ENCODE measurements at regions not wholly inside any gene's neighbourhood (a gene's known extent, or its start where the extent isn't known, plus 50 kb on each side); places are given as distances from the start of the nearest gene placed in this dataset.
A peak's percentile ranks its signal among the peaks of the same experiment; 100 is the strongest.

DNA sequence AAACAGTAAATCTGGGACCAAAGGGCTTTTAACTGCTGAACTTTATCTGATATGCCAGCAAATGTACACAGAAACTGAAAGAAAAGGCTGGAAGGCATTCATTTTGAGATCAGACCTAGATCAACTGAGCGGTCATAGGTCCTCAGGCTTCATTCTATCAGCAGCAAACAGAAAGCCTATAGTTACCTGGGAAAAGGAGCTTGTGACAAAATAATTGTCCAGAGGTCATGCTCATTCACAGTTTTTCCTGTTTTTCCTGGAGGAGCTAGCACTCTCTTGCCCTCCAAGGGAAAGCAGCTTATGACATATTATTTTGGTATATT, 320.2 kb downstream of the AHR start:
- DNase-seq (peak; percentile 44), ATAC-seq (peak; percentile 17; the same call in 1 of the 2 replicates)
- ChIA-PET CTCF (no interaction called here), POLR2A (ENCODE audit: unreplicated experiment) (no interaction called here)
- H3F3A ChIP-seq (ENCODE audit: low read length, unreplicated experiment), result no peaks in the 10 kb centered on the region
- peaks cover 31% of the 10 kb centered on the region for H3K4me1 ChIP-seq (ENCODE audit: insufficient read depth, low read length)
- BruUV-seq (replicated peaks), result no TSS peak
- no peaks in the 10 kb centered on the region for H3K27me3 ChIP-seq (ENCODE audit: low read length)
- no peaks in the 10 kb centered on the region for H4K20me1 ChIP-seq (ENCODE audit: low read length)
- no peaks in the 10 kb centered on the region for H3K36me3 ChIP-seq (ENCODE audit: low read depth, low read length)
- TF ChIP-seq, protein P1, sequence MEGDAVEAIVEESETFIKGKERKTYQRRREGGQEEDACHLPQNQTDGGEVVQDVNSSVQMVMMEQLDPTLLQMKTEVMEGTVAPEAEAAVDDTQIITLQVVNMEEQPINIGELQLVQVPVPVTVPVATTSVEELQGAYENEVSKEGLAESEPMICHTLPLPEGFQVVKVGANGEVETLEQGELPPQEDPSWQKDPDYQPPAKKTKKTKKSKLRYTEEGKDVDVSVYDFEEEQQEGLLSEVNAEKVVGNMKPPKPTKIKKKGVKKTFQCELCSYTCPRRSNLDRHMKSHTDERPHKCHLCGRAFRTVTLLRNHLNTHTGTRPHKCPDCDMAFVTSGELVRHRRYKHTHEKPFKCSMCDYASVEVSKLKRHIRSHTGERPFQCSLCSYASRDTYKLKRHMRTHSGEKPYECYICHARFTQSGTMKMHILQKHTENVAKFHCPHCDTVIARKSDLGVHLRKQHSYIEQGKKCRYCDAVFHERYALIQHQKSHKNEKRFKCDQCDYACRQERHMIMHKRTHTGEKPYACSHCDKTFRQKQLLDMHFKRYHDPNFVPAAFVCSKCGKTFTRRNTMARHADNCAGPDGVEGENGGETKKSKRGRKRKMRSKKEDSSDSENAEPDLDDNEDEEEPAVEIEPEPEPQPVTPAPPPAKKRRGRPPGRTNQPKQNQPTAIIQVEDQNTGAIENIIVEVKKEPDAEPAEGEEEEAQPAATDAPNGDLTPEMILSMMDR (conservative IDR thresholded peaks at IDR 0.05; ENCODE audit: low read depth, low read length), result no peak
- TF ChIP-seq EZH2phosphoT487 (IDR thresholded peaks at IDR 0.05; ENCODE audit: borderline replicate concordance, low read length) (no peak), EZH2 (IDR thresholded peaks at IDR 0.05; ENCODE audit: low read length, unreplicated experiment) (no peak)
- peak overlapping the region; percentile 66 for H3K27ac ChIP-seq (ENCODE audit: low read length)
- no peak overlapping the region; the same call in 1 of the 2 replicates for H3K9ac ChIP-seq (ENCODE audit: low read length)
- no peaks in the 10 kb centered on the region for H3K9me3 ChIP-seq (ENCODE audit: low read length)
- no peak overlapping the region for H3K4me3 ChIP-seq (ENCODE audit: low read length)
- H3K79me2 ChIP-seq (ENCODE audit: low read length), result no peaks in the 10 kb centered on the region
- no peak overlapping the region; the same call in 1 of the 2 replicates for H2AFZ ChIP-seq (ENCODE audit: low read length)
- intact Hi-C loops (cut with micrococcal nuclease), result no loop called here
- no peaks in the 10 kb centered on the region for H3K9me2 ChIP-seq (replicated peaks; ENCODE audit: low read length)
- H3K4me2 ChIP-seq (ENCODE audit: low read length), result peak overlapping the region; percentile 51

DNA sequence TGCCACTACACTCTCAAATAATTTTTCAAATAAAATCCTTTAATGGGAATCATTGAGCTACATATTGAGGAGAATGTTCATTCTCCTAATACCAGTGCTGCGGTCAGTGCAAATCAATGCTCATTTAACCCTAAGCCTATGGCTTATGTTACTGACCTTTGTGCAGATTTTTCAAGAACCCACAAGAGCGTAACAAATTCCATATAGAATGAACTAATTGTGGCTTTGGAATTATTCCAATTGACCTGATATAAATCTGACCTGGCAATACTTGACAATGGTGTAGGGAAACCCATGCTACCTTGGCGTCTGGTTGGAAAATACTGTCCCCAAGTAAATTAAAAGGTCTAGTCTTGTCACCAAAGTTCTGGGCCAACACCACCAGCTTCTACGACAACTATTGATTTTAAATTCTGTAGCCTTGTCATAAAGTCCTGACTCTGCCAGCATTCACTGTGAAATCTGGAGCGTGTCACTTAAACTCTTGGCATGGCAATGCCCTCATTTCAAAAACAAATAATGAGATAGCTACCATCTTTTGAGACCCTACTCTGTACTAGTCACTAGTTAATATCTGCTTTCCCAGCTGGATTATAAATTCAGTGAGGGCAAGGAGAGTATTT, 320.9 kb downstream of the AHR start:
- Histone ChIP-seq H3K4me3 (ENCODE audit: low read length) (no peak overlapping the region), H3K27me3 (ENCODE audit: low read length) (no peaks in the 10 kb centered on the region), H3K79me2 (ENCODE audit: low read length) (no peaks in the 10 kb centered on the region), H3K27ac (ENCODE audit: low read length) (peak overlapping the region; percentile 66), H3K4me1 (ENCODE audit: insufficient read depth, low read length) (peaks cover 38% of the 10 kb centered on the region), H3F3A (ENCODE audit: low read length, unreplicated experiment) (no peaks in the 10 kb centered on the region), H3K36me3 (ENCODE audit: low read depth, low read length) (no peaks in the 10 kb centered on the region), H2AFZ (ENCODE audit: low read length) (no peak overlapping the region), H3K4me2 (ENCODE audit: low read length) (peak overlapping the region; percentile 51), H3K9ac (ENCODE audit: low read length) (no peak overlapping the region; the same call in 1 of the 2 replicates), H3K9me2 (replicated peaks; ENCODE audit: low read length) (no peaks in the 10 kb centered on the region), H3K9me3 (ENCODE audit: low read length) (no peaks in the 10 kb centered on the region), H4K20me1 (ENCODE audit: low read length) (no peaks in the 10 kb centered on the region)
- no peak for TF ChIP-seq EZH2phosphoT487 (IDR thresholded peaks at IDR 0.05; ENCODE audit: borderline replicate concordance, low read length)
- TF ChIP-seq EZH2 (IDR thresholded peaks at IDR 0.05; ENCODE audit: low read length, unreplicated experiment), result no peak
- TF ChIP-seq, protein P1 (conservative IDR thresholded peaks at IDR 0.05; ENCODE audit: low read depth, low read length), result no peak
- POLR2A ChIA-PET (ENCODE audit: unreplicated experiment), result no interaction called here
- CTCF ChIA-PET, result no interaction called here
- no TSS peak for BruUV-seq (replicated peaks)
- intact Hi-C loops (cut with micrococcal nuclease), result no loop called here
- ATAC-seq, result peak; percentile 39
- peak; percentile 76 for DNase-seq

DNA sequence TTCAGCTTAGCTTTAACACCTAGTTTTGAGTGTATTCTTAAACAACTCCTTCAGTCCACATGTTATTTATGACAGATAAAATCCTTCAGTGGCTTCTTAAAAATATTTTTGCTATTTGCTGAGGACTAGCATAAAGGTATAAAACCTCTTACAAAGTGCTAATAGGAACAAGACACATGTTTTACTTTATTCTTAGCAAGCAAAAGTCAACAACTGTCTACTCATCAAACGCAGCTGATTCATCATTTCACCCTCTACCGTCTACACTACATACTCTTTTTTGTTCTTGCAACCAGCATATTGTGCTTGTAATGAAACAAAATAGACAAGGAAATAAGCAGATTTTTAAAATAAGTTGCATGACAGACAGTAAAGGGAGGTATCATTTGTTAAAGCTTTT, 319.7 kb downstream of the SNX13 start:
- Histone ChIP-seq H3K4me3 (ENCODE audit: low read length) (no peak overlapping the region), H2AFZ (ENCODE audit: low read length) (no peak overlapping the region), H3K9ac (ENCODE audit: low read length) (no peak overlapping the region), H3K4me2 (ENCODE audit: low read length) (no peak overlapping the region), H3K9me2 (replicated peaks; ENCODE audit: low read length) (no peaks in the 10 kb centered on the region), H4K20me1 (ENCODE audit: low read length) (no peaks in the 10 kb centered on the region), H3K79me2 (ENCODE audit: low read length) (no peaks in the 10 kb centered on the region), H3K27ac (ENCODE audit: low read length) (peak overlapping the region; percentile 28), H3F3A (ENCODE audit: low read length, unreplicated experiment) (no peaks in the 10 kb centered on the region), H3K9me3 (ENCODE audit: low read length) (no peaks in the 10 kb centered on the region), H3K27me3 (ENCODE audit: low read length) (no peaks in the 10 kb centered on the region), H3K4me1 (ENCODE audit: insufficient read depth, low read length) (peaks cover 51% of the 10 kb centered on the region), H3K36me3 (ENCODE audit: low read depth, low read length) (no peaks in the 10 kb centered on the region)
- peak; percentile 48; the same call in 1 of the 2 replicates for ATAC-seq
- POLR2A ChIA-PET (ENCODE audit: unreplicated experiment), result no interaction called here
- TF ChIP-seq, protein P1 (conservative IDR thresholded peaks at IDR 0.05; ENCODE audit: low read depth, low read length), result no peak
- no TSS peak for BruUV-seq (replicated peaks)
- intact Hi-C loops (cut with micrococcal nuclease), result no loop called here
- peak; percentile 57 for DNase-seq
- CTCF ChIA-PET, result no interaction called here

Data from PC-3 (cell line).